OCI-M2 (cell line): ENCODE measurements at regions not wholly inside any gene's neighbourhood (a gene's known extent, or its start where the extent isn't known, plus 50 kb on each side); places are given as distances from the start of the nearest gene placed in this dataset.
"Not testable (repeated sequence)": the region's sequence is repeated elsewhere in the genome, so short reads cannot be mapped to it uniquely, and the experiment has no call there.

Experiments used
- DNase-seq: peaks from one replicate; lab custom pipeline; 2025; ENCODE audit not compliant: unreplicated experiment; lab: John Stamatoyannopoulos, UW

- no peak for DNase-seq
Measured at GRCh38 chr10:109664554-109664953, 258.8 kb downstream of the XPNPEP1 start.

- DNase-seq, result no peak
Measured at GRCh38 chr10:109663122-109663521, 260.2 kb downstream of the XPNPEP1 start.

- not testable (repeated sequence) for DNase-seq
Measured at GRCh38 chr10:109652612-109653011, 270.7 kb downstream of the XPNPEP1 start.

- DNase-seq, result no peak
Measured at GRCh38 chr10:109650228-109650627, 273.1 kb downstream of the XPNPEP1 start.

- DNase-seq, result no peak
Measured at GRCh38 chr10:109647627-109648026, 275.7 kb downstream of the XPNPEP1 start.

- DNase-seq, result no peak
Measured at GRCh38 chr10:109633846-109634245, 289.5 kb downstream of the XPNPEP1 start.

- not testable (repeated sequence) for DNase-seq
Measured at GRCh38 chr10:109633017-109633416, 290.3 kb downstream of the XPNPEP1 start.

- no peak for DNase-seq
Measured at GRCh38 chr10:109624939-109625338, 298.4 kb downstream of the XPNPEP1 start.

GRCh38 chr10:109622566-109622965 is 300.7 kb downstream of the XPNPEP1 start:
- no peak for DNase-seq

- no peak for DNase-seq
Measured at GRCh38 chr10:109620396-109620795, 302.9 kb downstream of the XPNPEP1 start.

GRCh38 chr10:109619914-109620313 is 303.4 kb downstream of the XPNPEP1 start:
- DNase-seq, result no peak

- no peak for DNase-seq
Measured at GRCh38 chr10:109618748-109619147, 304.6 kb downstream of the XPNPEP1 start.

- DNase-seq, result no peak
Measured at GRCh38 chr10:109618301-109618700, 305.0 kb downstream of the XPNPEP1 start.

GRCh38 chr10:109616359-109616980 is 306.8 kb downstream of the XPNPEP1 start:
- DNase-seq, result no peak

GRCh38 chr10:109595356-109595755 is 328.0 kb downstream of the XPNPEP1 start:
- DNase-seq, result not testable (repeated sequence)

- DNase-seq, result no peak
Measured at GRCh38 chr10:109593682-109594081, 329.6 kb downstream of the XPNPEP1 start.

GRCh38 chr10:109592391-109592790 is 330.9 kb downstream of the XPNPEP1 start:
- no peak for DNase-seq

GRCh38 chr10:109591601-109592000 is 331.7 kb downstream of the XPNPEP1 start:
- DNase-seq, result no peak

- no peak for DNase-seq
Measured at GRCh38 chr10:109588259-109588658, 335.1 kb downstream of the XPNPEP1 start.

- no peak for DNase-seq
Measured at GRCh38 chr10:109587366-109587765, 335.9 kb downstream of the XPNPEP1 start.

GRCh38 chr10:109556399-109556798 is 366.9 kb downstream of the XPNPEP1 start:
- no peak for DNase-seq

- not testable (repeated sequence) for DNase-seq
Measured at GRCh38 chr10:109542050-109542603, 381.2 kb downstream of the XPNPEP1 start.

- no peak for DNase-seq
Measured at GRCh38 chr10:109534193-109534592, 389.1 kb downstream of the XPNPEP1 start.
